ENCODE measurements at regions not wholly inside any gene's neighbourhood (a gene's known extent, or its start where the extent isn't known, plus 50 kb on each side); places are given as distances from the start of the nearest gene placed in this dataset.
"Not testable (repeated sequence)": the region's sequence is repeated elsewhere in the genome, so short reads cannot be mapped to it uniquely, and the experiment has no call there.

DNA sequence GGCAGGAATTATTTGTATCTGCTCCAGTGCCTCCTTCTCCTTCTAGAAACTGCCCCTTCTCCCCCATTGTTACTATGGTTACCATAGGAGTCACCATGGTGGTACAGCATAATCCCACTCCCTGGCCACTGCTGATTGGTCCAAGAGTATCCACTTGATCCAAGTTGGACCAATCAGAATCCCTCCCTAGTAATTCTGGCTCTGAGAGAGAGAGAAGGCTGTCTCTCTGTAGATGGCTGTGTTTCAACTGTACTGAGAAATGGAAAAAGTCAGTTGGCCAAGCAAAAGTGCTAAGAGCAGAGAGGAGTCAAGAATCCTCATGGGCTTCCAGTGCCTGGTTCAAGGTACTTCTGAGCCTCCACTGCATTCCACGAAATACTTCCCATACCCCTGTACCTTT is 120.6 kb upstream of the SPATA12 start:
- no peaks in the 10 kb centered on the region for H3K4me1 ChIP-seq (ENCODE audit: control insufficient read depth, insufficient read depth, low read length)
- no peak overlapping the region for H3K4me3 ChIP-seq (ENCODE audit: low read length)
- WGBS (ENCODE audit: insufficient coverage, low lambda C conversion rate) = 100% methylated on average over 1 of the region's 1 CpG

DNA sequence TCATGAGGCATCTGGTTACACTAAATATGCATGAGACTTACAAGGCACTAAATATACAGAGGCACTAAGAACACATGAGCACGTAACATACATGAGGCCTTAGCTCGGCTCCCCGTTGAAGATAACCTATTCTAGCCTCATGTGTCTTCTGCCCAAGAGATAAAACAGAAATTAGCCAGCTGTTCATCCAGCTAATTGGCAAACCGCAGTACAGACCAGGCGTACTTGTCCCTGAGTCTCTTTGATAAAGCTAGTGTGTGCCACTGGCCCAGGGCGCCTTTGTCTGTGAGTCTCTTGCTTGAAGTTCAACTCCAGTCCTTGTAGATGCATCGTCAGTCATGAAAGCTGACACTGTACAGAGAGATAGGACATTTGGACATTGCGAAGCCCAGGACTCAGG is 121.9 kb upstream of the SPATA12 start:
- H3K36me3 ChIP-seq (ENCODE audit: control insufficient read depth, insufficient read depth, low read length) = no peaks in the 10 kb centered on the region
- H3K4me3 ChIP-seq (ENCODE audit: low read length) = no peak overlapping the region
- peaks cover 7% of the 10 kb centered on the region for H3K9me3 ChIP-seq (ENCODE audit: control insufficient read depth, low read depth, low read length)
- no peak for DNase-seq
- peaks cover 26% of the 10 kb centered on the region for H3K27me3 ChIP-seq (ENCODE audit: control insufficient read depth, insufficient read depth, low read length)
- H3K27ac ChIP-seq (ENCODE audit: low read length) = no peak overlapping the region
- H3K4me1 ChIP-seq (ENCODE audit: control insufficient read depth, insufficient read depth, low read length) = no peaks in the 10 kb centered on the region
- WGBS (ENCODE audit: insufficient coverage, low lambda C conversion rate) = no CpG with 5 or more reads among the region's 8 CpGs

More for the DNA sequence above, 120.6 kb upstream of the SPATA12 start:
- DNase-seq = no peak
- H3K36me3 ChIP-seq (ENCODE audit: control insufficient read depth, insufficient read depth, low read length) = no peaks in the 10 kb centered on the region
- no peaks in the 10 kb centered on the region for H3K9me3 ChIP-seq (ENCODE audit: control insufficient read depth, low read depth, low read length)
- H3K27ac ChIP-seq (ENCODE audit: low read length) = no peak overlapping the region
- H3K27me3 ChIP-seq (ENCODE audit: control insufficient read depth, insufficient read depth, low read length) = peaks cover 26% of the 10 kb centered on the region

DNA sequence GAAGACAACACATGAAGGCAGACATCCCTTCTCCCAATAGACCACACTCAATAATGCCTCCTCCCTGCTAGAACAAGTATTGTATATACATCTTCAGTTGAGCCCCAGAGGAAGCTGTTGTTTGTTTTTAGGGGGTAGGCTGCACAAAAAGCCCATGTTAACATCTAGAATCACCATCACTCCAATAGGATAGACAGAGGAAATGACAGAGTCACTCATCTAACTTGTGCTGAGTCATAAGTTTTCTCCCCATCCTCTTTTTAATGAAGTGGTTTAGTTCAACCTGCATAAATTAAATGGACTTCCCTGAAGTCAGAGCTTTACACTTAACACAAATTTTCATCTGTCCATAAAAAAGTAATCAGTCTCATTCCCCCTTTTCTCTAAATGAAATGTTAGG is 122.9 kb upstream of the SPATA12 start:
- peaks cover 7% of the 10 kb centered on the region for H3K9me3 ChIP-seq (ENCODE audit: control insufficient read depth, low read depth, low read length)
- no peaks in the 10 kb centered on the region for H3K36me3 ChIP-seq (ENCODE audit: control insufficient read depth, insufficient read depth, low read length)
- H3K27ac ChIP-seq (ENCODE audit: low read length) = no peak overlapping the region
- no peak overlapping the region for H3K4me3 ChIP-seq (ENCODE audit: low read length)
- H3K4me1 ChIP-seq (ENCODE audit: control insufficient read depth, insufficient read depth, low read length) = no peaks in the 10 kb centered on the region
- no peak for DNase-seq
- peaks cover 26% of the 10 kb centered on the region for H3K27me3 ChIP-seq (ENCODE audit: control insufficient read depth, insufficient read depth, low read length)

DNA sequence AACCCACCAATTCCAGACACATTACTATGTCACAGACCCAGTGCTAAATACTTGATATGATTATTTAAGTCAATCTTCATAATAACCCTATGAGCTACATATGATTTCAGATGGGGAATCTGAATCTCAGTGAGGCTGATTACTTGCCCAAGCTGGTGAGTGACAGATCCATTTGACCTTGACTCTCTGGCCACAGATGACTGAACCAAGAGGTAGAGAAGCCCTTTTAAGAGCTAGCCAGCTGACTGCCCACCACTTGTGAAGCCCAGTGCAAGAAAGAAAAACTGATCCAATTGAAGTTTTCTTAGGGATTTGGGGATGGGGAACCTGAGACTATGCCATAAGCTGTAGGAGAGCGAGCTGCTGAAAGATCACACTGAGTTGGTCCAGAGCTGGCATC is 124.7 kb upstream of the SPATA12 start:
- Histone ChIP-seq H3K36me3 (ENCODE audit: control insufficient read depth, insufficient read depth, low read length) (no peaks in the 10 kb centered on the region), H3K9me3 (ENCODE audit: control insufficient read depth, low read depth, low read length) (peaks cover 7% of the 10 kb centered on the region), H3K4me3 (ENCODE audit: low read length) (no peak overlapping the region), H3K27ac (ENCODE audit: low read length) (no peak overlapping the region), H3K4me1 (ENCODE audit: control insufficient read depth, insufficient read depth, low read length) (no peaks in the 10 kb centered on the region), H3K27me3 (ENCODE audit: control insufficient read depth, insufficient read depth, low read length) (peaks cover 23% of the 10 kb centered on the region)
- WGBS (ENCODE audit: insufficient coverage, low lambda C conversion rate) = no CpG with 5 or more reads among the region's 1 CpG
- no peak for DNase-seq

DNA sequence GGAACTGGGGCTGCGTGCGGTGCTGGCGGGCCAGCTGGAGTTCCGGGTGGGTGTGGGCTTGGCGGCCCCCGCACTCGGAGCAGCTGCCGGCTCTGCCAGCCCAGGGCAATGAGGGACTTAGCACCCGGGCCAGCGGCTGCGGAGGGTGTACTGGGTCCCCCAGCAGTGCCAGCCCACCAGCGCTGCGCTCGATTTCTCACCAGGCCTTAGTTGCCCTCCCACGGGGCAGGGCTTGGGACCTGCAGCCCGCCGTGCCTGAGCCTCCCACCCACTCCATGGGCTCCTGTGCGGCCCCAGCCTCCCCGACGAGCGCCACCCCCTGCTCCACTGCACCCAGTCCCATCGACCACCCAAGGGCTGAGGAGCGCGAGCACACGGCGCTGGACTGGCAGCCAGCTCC is 126.0 kb upstream of the SPATA12 start:
- not testable (repeated sequence) for DNase-seq; H3K4me1 ChIP-seq (ENCODE audit: control insufficient read depth, insufficient read depth, low read length); H3K4me3 ChIP-seq (ENCODE audit: low read length); H3K9me3 ChIP-seq (ENCODE audit: control insufficient read depth, low read depth, low read length); H3K27ac ChIP-seq (ENCODE audit: low read length); H3K36me3 ChIP-seq (ENCODE audit: control insufficient read depth, insufficient read depth, low read length)
- H3K27me3 ChIP-seq (ENCODE audit: control insufficient read depth, insufficient read depth, low read length) = peaks cover 17% of the 10 kb centered on the region
- WGBS (ENCODE audit: insufficient coverage, low lambda C conversion rate) = no CpG with 5 or more reads among the region's 26 CpGs

DNA sequence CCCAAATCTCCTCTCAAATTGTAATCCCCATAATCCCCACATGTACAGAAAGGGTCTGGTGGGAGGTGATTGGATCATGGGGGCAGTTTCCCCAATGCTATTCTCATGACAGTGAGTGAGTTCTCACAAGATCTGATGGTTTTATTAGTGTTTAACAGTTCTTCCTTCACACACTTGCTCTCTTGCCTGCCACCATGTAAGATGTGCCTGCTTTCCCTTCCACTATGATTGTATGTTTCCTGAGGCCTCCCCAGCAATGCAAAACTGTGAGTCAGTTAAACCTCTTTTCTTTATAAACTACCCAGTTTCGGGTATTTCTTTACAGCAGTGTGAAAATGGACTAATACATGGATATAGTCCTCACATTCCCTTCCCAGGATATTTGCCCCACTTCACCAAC is 126.7 kb upstream of the SPATA12 start:
- H3K36me3 ChIP-seq (ENCODE audit: control insufficient read depth, insufficient read depth, low read length) = no peaks in the 10 kb centered on the region
- no peak for DNase-seq
- peaks cover 7% of the 10 kb centered on the region for H3K9me3 ChIP-seq (ENCODE audit: control insufficient read depth, low read depth, low read length)
- no CpG with 5 or more reads among the region's 1 CpG for WGBS (ENCODE audit: insufficient coverage, low lambda C conversion rate)
- no peaks in the 10 kb centered on the region for H3K4me1 ChIP-seq (ENCODE audit: control insufficient read depth, insufficient read depth, low read length)
- H3K27ac ChIP-seq (ENCODE audit: low read length) = no peak overlapping the region
- no peak overlapping the region for H3K4me3 ChIP-seq (ENCODE audit: low read length)
- H3K27me3 ChIP-seq (ENCODE audit: control insufficient read depth, insufficient read depth, low read length) = peaks cover 15% of the 10 kb centered on the region

DNA sequence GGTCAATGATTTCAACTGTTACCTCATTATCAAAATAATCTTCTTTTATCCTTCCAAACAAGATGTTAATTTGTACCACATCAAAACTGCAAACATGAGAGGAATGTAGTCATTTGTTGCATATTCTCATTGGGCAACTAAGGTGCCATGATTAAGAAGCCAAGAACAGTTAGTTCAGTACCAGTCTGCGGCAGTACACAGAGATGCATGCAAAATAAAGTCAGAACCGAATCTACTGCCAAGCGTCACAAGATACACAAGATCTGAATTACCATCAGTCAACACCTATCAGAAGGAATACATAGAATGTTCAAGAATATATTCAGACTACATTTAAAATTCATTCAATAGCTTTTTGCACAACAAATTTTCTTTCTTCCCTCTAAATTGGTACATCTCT is 127.6 kb upstream of the SPATA12 start:
- H3K36me3 ChIP-seq (ENCODE audit: control insufficient read depth, insufficient read depth, low read length) = no peaks in the 10 kb centered on the region
- H3K27me3 ChIP-seq (ENCODE audit: control insufficient read depth, insufficient read depth, low read length) = peaks cover 9% of the 10 kb centered on the region
- DNase-seq = no peak
- H3K4me1 ChIP-seq (ENCODE audit: control insufficient read depth, insufficient read depth, low read length) = no peaks in the 10 kb centered on the region
- H3K4me3 ChIP-seq (ENCODE audit: low read length) = no peak overlapping the region
- H3K9me3 ChIP-seq (ENCODE audit: control insufficient read depth, low read depth, low read length) = peaks cover 7% of the 10 kb centered on the region
- no CpG with 5 or more reads among the region's 3 CpGs for WGBS (ENCODE audit: insufficient coverage, low lambda C conversion rate)
- no peak overlapping the region for H3K27ac ChIP-seq (ENCODE audit: low read length)

DNA sequence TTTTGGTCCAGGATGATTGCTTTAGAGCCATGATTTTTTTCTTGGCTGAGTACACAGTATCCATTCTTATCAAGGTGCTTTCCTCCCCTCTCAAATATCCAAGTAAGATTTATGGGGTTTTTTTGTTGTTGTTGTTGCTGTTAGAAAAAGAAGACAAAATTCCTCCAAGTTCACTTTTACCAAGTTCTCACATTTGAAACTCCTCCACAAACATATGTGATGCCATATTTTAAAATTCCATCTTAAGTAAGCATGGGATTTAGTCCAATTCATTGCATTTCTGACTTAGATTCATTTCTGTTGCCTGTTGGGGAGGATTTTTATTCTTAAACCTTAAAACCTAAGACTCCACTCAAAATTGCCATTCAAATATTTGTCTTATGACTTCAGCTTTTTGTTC is 128.6 kb upstream of the SPATA12 start:
- peaks cover 8% of the 10 kb centered on the region for H3K27me3 ChIP-seq (ENCODE audit: control insufficient read depth, insufficient read depth, low read length)
- no peak overlapping the region for H3K4me3 ChIP-seq (ENCODE audit: low read length)
- peaks cover 7% of the 10 kb centered on the region for H3K9me3 ChIP-seq (ENCODE audit: control insufficient read depth, low read depth, low read length)
- DNase-seq = no peak
- H3K36me3 ChIP-seq (ENCODE audit: control insufficient read depth, insufficient read depth, low read length) = no peaks in the 10 kb centered on the region
- no peak overlapping the region for H3K27ac ChIP-seq (ENCODE audit: low read length)
- H3K4me1 ChIP-seq (ENCODE audit: control insufficient read depth, insufficient read depth, low read length) = no peaks in the 10 kb centered on the region

DNA sequence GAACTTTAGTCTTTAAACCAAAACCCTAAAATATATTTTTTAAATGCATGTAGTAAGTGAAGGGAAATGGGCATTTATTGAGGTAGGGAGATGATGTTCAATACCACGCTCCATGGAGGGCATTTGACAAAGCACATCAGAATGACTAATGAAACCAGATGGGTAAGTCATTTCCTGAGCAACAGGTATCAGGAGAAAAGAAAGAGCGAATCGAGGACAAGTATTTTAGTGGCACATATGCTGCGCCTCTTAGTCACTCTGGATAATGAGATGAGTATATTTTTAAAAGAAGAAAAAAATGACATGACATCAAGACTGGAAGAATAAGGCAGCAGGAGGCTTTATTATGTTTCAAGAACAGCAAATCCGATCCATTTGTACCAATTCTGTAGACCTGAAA is 129.0 kb upstream of the ARHGEF3 start:
- no peak for DNase-seq
- Histone ChIP-seq H3K4me1 (ENCODE audit: control insufficient read depth, insufficient read depth, low read length) (no peaks in the 10 kb centered on the region), H3K27ac (ENCODE audit: low read length) (no peak overlapping the region), H3K36me3 (ENCODE audit: control insufficient read depth, insufficient read depth, low read length) (no peaks in the 10 kb centered on the region), H3K9me3 (ENCODE audit: control insufficient read depth, low read depth, low read length) (peaks cover 7% of the 10 kb centered on the region), H3K4me3 (ENCODE audit: low read length) (no peak overlapping the region), H3K27me3 (ENCODE audit: control insufficient read depth, insufficient read depth, low read length) (peaks cover 5% of the 10 kb centered on the region)
- 100% methylated on average over 2 of the region's 5 CpGs for WGBS (ENCODE audit: insufficient coverage, low lambda C conversion rate)

DNA sequence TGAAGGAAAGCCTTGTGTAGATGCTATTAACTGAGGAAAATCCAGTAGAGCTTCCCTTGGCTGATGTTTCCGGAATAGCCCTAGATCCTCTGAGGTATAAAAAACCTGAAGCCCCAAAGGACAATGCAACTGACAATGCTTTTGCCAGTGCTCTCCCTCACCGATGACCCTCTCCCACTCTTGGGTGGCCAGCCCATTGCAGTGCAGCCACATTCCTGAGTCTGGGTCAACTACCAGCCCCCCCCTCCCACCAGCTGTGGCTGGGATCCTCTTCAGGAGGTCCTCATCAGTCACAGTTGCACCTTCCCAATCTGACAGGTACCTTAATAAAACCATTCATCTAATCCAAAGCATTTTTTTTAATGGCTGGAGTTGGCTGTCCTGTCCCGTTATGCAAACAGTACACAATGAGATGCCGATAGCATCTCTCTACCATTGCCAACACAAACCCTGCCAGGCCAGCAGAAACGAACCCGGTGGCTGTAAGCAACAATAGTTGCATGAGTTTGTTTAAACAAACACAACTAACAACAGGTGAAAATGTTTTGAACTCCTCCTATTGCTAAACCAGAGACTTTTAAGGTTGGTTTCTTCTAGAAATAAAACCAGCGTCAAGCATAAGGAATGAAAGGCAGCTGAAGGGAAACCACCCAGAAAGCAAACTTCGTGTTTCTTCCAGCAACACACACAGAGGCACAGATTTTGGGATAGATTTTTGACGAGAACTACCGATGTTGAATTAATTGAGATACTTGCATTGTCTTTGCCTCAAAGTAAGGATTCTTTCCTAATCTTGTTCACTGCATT is 128.3 kb upstream of the ARHGEF3 start:
- 88% methylated on average over 2 of the region's 10 CpGs for WGBS (ENCODE audit: insufficient coverage, low lambda C conversion rate)

DNA sequence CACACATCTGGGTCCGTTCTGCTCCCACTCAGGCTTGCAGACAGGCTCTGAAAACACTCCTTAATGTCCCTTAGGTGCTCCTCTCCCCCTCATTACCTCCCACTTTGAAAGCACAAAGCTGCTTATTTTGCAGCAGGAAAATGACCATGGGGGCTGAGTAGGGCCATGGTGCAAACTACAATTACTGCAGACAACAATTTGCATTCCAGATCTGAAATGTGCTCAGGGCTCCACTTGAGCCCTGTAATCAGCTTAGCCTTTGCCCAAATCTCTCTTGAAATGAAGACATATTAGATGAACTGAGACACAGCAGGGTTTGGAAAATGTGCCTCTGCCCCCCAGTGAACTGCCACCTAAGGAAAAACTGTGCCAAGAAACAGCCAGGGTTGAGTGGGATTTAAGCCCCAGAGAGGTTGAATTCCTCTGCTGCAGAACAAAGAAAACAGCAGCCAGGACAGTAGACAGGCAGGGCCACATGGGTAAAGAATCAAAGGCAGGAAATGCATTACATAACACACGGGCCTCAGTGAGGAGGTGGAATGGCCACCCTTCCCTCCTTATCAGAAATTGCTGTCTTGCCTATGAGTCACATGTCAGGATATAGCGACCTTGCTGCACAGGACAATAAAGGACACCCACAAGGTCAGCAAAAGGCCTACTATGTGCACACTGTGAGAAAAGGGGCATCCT is 126.8 kb upstream of the ARHGEF3 start:
- no peaks in the 10 kb centered on the region for H3K36me3 ChIP-seq (ENCODE audit: control insufficient read depth, insufficient read depth, low read length)
- no peak overlapping the region for H3K4me3 ChIP-seq (ENCODE audit: low read length)
- H3K4me1 ChIP-seq (ENCODE audit: control insufficient read depth, insufficient read depth, low read length) = peaks cover 4% of the 10 kb centered on the region
- no peak overlapping the region for H3K27ac ChIP-seq (ENCODE audit: low read length)
- H3K9me3 ChIP-seq (ENCODE audit: control insufficient read depth, low read depth, low read length) = no peaks in the 10 kb centered on the region
- H3K27me3 ChIP-seq (ENCODE audit: control insufficient read depth, insufficient read depth, low read length) = peaks cover 5% of the 10 kb centered on the region
- WGBS (ENCODE audit: insufficient coverage, low lambda C conversion rate) = no CpG with 5 or more reads among the region's 3 CpGs
- DNase-seq = no peak

More for the DNA sequence above, 128.3 kb upstream of the ARHGEF3 start:
- peaks cover 7% of the 10 kb centered on the region for H3K9me3 ChIP-seq (ENCODE audit: control insufficient read depth, low read depth, low read length)
- H3K4me1 ChIP-seq (ENCODE audit: control insufficient read depth, insufficient read depth, low read length) = no peaks in the 10 kb centered on the region
- H3K27me3 ChIP-seq (ENCODE audit: control insufficient read depth, insufficient read depth, low read length) = peaks cover 5% of the 10 kb centered on the region
- no peaks in the 10 kb centered on the region for H3K36me3 ChIP-seq (ENCODE audit: control insufficient read depth, insufficient read depth, low read length)
- no peak overlapping the region for H3K27ac ChIP-seq (ENCODE audit: low read length)
- no peak overlapping the region for H3K4me3 ChIP-seq (ENCODE audit: low read length)
- no peak for DNase-seq

Data from large intestine (tissue), 3 donors.